ENCODE measurements at regions not wholly inside any gene's neighbourhood (a gene's known extent, or its start where the extent isn't known, plus 50 kb on each side); places are given as distances from the start of the nearest gene placed in this dataset.
A peak's percentile ranks its signal among the peaks of the same experiment; 100 is the strongest.

DNA sequence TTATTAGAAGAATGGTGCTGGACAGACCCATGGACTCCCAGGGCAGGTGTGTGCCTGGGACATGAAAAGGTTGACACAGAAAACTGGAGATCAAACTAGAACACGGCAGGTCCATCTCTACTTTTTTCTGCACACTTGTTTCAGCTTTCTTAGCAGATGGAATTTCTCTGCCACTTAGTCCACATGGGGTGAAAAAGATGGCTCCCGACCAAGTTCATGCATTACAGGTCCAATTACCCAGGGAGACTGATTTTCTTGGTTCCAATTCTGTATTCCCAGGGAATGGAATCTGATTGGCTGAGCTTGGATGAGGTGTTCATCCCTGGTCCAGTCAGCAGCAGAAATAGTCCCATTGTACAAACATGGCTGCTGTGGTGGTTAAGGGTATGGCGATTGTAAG, 238.9 kb upstream of the SRRM4 start:
- H3K4me3 ChIP-seq (ENCODE audit: low read length): no peak overlapping the region
- no peak for DNase-seq (ENCODE audit: low read depth, low spot score)

DNA sequence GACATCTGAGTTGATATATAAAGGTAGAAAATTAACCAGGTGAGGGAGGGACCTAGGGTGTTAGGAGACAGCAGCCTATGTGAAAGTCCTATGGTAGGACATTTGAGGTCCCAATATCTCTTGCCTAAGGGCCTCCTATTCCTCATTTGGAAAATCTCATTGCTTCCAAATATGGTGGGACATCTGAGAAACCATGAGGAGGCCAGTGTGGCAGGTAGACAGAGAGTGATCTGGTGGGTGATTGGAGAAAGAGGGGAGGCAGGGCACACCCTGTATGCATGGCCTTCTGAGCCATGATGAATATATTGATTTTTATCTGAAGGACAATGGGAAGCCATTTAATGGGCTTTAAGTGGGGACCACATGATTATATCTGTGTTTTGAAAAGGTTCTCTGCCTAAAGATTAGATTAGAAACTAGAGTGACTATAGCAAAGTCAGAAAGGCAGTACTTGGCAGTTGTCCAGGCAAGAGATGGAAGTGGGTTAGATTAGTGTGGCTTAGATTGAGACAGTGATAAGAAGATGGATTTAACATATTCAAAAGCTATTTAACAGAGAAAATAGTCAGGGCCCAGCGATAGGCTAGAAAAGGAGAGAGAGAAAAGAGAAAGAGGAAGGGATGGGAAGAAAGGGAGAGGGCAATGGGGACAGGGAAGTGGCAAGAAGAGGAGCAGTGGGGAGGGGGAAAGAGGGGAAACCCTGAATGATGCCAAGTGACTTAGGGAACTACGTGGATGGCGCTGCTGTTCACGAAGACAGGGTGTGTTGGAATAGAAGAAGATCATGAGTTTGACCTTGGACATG, 237.2 kb upstream of the SRRM4 start:
- no peak overlapping the region for H3K4me3 ChIP-seq (ENCODE audit: low read length)
- DNase-seq (ENCODE audit: low read depth, low spot score): peak; percentile 45

DNA sequence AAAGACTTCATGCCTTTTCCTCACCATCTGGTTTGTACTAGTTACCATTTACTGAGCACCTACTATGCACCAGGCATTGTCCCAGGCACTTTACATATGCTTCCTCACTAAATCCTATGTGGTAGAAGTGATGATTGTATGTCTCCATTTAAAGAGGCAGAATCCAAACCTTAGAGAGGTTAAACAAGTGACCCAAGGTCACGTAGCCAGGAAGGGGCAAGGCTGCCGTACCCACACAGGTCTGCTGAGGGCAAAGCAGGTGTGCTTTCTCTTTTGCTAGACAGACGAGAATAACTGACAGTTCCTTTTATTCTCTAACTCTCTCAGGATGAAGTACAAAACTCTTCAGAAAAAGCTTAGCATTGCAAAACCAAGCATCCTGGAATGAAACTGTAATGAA, 235.2 kb upstream of the SRRM4 start:
- no peak for DNase-seq (ENCODE audit: low read depth, low spot score)
- H3K4me3 ChIP-seq (ENCODE audit: low read length): no peak overlapping the region

DNA sequence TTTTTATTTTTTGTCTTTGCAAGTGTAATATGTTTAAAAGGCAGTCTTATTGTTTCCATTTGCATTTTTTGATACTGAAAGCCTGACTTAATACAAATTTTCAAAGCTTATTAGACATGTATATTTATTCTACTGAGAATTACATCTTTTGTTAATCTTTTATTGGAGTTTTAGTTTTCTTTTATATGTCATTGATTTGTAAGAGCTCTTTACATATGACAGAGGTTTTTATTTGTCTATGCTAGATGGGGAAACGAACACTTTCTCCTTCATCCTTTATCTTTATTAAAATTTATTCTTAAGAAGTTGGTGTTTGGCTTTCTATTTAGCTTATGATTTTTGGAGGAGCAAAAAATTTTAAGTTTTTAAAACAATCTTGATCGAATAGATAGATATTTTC, 234.4 kb upstream of the SRRM4 start:
- no peak for DNase-seq (ENCODE audit: low read depth, low spot score)

DNA sequence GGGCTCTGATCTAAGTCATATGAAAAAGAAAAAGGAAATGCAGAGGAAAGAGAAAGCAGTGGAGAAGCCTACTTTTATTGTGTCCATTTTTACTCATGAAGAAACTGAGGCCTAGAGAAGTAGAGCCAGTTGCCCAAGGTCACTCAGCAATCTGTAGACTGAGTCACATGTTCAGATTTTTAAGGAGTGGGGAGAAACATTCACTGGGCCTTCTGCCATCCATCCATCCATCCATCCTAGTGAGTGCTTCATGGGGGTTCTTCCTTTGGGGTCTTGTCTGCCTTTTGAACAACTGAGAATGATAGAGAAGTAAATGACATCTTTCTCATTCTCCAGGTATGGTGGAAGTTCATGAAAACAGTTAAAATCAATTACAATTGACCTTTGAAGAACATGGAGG, 233.6 kb upstream of the SRRM4 start:
- H3K4me3 ChIP-seq (ENCODE audit: low read length): no peak overlapping the region

More for the DNA sequence above, 234.4 kb upstream of the SRRM4 start:
- no peak overlapping the region for H3K4me3 ChIP-seq (ENCODE audit: low read length)

DNA sequence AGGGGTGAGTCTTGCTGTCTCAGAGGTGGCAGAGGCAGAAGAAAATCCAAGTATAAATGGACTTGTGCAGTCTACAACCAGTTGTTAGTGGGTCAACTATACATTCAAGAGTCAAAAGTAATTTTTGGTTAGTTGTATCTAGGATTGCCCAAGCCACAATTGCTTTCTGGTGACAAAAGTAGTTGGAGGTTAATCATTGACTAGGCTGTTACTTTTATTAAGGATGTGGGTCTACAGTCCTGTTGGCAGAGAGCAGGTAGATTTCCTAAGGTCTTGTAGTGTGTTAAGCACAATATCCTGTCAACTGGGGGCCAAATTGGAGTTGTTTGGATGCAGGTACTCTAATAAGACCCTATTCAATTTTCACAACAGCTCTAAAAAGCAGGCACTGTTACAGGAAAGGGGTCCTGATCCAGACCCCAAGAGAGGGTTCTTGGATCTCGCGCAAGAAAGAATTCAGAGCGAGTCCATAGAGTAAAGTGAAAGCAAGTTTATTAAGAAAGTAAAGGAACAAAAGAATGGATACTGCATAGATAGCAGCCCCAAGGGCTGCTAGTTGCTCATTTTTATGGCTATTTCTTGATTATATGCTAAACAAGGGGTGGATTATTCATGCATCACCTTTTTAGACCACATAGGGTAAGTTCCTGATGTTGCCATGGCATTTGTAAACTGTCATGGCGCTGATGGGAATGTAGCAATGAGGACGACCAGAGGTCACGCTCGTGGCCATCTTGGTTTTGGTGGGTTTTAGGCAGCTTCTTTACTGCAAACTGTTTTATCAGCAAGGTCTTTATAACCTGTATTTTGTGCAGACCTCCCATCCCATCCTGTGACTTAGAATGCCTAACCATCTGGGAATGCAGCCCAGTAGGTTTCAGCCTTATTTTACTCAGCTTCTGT, 232.6 kb upstream of the SRRM4 start:
- DNase-seq (ENCODE audit: low read depth, low spot score): no peak
- no peak overlapping the region for H3K4me3 ChIP-seq (ENCODE audit: low read length)

More for the DNA sequence above, 233.6 kb upstream of the SRRM4 start:
- DNase-seq (ENCODE audit: low read depth, low spot score): no peak

DNA sequence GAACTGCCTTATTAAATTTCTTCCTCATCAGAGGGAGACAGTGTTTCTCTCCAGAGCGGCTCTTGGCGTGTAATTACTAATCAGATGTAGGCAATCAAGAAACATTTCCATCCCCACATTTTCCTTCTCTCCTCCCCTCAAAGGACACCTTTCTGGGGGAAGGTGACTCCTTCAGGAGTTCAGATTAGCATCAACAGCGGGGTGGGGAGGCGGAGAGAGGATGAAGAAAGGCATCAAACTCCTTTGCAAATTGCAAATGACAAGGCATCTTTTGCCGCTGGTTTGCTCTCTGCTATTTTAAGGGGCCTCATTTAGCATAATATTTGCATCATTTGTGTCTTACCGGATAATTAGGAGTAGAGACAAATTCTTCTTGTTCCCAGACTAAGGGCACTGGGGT, 231.7 kb upstream of the SRRM4 start:
- no peak for DNase-seq (ENCODE audit: low read depth, low spot score)
- H3K4me3 ChIP-seq (ENCODE audit: low read length): no peak overlapping the region

DNA sequence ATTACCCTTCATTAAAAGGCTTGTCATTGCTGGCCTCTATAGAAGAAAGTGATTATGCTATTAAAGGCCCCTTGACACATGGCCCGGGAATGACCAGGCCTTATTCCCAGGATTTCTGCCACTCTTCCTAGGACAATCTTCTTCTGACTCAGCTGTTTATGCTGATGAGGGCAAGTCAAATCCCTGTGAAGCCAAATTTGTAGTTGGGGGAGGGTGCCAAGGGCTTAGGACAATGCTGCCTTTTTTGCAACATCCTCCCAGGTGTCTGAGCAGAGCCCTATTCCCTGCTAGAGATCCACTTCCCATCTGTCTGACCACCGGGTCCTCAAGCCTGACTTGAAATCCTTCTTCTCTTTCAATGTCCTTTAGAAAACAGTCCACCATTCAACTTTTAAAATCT, 230.7 kb upstream of the SRRM4 start:
- no peak for DNase-seq (ENCODE audit: low read depth, low spot score)
- H3K4me3 ChIP-seq (ENCODE audit: low read length): no peak overlapping the region

DNA sequence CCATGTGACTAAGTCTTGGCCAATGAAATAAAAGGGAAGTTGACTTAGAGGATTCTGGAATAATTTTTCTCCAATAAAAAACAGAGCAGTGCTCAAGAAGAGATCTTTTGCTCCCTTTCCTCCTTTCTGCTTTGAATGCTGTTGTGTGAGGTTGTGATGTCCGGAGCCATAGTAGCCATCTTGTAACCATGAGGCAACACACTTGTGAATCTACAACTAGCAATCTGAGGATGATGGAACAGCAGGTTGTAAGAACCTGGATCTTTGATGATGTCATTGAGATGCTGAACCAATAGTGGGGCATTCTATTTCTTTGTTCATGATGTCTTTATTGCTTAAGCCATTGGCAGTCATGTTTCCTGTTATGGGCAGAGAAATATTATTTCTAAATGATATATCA, 230.0 kb upstream of the SRRM4 start:
- DNase-seq (ENCODE audit: low read depth, low spot score): no peak
- H3K4me3 ChIP-seq (ENCODE audit: low read length): no peak overlapping the region

DNA sequence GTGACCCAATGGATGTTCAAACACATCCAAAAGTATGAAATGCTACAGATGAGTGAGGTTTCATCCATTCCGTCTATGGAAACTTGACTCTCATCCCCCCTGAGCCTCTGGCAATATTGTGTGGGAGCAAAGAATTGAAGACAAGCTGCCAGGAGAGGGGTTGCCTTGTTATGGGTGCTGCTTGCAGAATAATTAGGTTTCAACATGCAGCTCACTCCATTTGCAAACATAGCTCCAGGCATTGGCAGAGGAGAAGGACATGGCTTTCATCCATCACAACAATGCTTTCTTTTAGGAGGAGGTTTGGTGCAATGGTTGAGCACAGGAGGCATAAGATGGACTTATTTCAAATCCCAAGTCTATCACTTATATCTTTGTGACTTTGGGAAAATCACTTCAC, 220.7 kb upstream of the SRRM4 start:
- DNase-seq (ENCODE audit: low read depth, low spot score): no peak
- no peak overlapping the region for H3K4me3 ChIP-seq (ENCODE audit: low read length)

DNA sequence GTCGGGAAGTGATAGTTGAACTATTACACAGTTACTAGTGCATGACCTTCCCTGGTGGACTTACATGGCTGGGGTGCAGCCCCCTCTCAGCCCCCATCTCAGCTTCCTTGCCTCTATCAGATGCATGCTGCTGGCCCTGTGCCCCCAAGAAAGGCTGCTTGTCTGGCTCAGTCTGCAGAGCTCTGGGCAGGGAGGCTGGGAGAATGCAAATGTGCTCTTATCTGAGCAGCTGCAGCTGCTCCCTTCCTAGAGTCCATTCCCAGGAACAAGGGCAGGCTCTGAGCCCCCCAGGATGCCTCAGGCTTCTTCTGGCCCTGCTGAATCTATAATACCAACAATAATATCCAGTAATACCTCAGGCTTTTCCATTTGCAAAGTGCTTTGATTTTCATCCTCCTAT, 218.1 kb upstream of the SRRM4 start:
- no peak overlapping the region for H3K4me3 ChIP-seq (ENCODE audit: low read length)

DNA sequence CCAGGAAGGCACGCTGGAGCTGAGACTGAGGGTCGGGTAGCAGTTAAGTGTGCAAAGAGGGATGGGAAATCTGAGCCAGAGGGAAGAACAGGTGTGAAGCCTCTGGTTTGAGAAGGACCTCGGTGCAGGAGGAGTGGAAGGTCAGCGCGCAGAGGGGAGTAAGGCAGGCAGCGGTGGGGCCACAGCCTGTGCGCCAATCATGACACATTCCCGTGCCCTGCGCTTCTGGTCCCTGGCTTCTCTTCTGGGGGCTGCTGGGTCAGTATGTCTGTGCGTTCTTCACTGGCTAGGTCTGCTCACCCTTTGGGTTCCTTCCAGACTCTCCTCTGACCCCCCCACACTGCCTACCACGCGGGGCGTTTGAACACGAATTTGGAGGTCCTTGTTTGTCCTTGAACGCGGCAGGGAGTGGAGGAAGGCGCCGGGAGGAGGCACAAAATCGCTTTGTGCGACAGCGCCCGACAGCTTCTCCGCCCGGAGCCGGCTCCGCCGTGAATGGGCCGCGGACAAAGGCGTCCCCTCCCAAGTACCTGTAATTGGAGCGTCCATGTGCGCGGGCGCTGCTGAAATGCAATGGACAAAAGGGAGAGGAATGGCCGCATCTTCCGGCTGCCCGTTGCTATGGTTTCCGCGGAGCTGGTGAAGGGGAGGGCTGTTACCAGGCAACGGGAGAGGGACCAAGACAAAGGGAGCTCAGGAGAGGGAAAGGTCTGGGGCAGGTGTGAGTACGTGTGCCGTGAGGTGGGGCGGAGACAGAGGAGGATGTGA, 207.2 kb upstream of the SRRM4 start:
- H3K4me3 ChIP-seq (ENCODE audit: low read length): no peak overlapping the region
- no peak for DNase-seq (ENCODE audit: low read depth, low spot score)

More for the DNA sequence above, 218.1 kb upstream of the SRRM4 start:
- DNase-seq (ENCODE audit: low read depth, low spot score): no peak

DNA sequence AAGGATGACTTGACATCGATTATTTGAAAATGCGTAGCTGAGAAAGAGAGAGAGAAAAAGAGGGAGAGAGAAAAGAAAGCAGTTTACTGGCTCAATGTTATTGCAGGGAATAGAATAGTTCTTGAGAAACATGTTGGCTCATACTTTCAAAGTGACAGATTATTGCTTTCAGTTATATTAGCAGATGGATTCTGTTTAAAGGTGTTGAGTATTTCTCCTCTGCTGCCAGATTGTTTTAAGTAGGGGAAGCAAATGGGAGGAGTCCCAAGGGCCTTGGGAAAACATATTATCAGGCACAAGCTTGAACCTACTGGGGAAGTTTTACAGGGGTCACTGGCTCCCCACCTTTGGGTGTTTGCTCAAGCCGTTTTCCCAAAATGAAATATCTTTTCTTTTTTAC, 203.8 kb upstream of the SRRM4 start:
- H3K4me3 ChIP-seq (ENCODE audit: low read length): no peak overlapping the region
- no peak for DNase-seq (ENCODE audit: low read depth, low spot score)

DNA sequence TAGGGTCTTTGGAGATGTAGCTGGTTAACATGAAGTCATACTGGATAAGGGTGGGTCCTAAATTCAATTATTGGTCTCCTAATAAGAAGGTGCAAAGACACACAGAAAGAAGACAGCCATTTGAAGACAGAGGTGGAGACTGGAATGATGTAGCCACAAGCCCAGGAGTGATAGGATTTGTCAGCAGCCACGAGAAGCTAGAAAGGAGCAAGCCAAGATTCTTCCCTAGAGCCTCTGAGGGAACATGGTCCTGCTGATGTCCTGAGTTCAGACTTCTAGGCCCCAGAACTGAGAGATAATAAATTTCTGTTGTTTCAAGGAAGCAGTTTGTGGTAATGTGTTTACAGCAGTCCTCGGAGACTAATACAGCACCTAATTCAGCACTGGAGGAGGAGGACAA, 203.3 kb upstream of the SRRM4 start:
- DNase-seq (ENCODE audit: low read depth, low spot score): no peak
- no peak overlapping the region for H3K4me3 ChIP-seq (ENCODE audit: low read length)

DNA sequence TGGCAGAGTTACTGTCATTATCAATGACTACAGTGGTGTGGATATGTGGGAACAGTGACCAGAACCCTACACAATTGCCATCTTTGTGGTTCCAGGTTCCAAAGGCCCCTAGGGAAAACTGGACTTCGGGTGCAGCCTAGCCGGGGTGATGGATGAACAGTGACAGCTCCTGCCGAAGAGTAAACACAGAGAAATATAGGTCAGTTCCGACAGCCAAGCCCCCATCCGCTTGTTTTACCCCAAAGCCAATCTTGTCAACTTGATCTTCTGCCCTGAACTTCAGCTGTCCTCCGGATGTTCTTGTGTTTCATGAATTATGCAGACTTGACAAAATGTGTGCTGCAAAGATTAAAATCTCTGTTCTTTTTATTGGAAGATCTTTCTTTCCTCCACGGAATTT, 200.4 kb upstream of the SRRM4 start:
- no peak for DNase-seq (ENCODE audit: low read depth, low spot score)
- H3K4me3 ChIP-seq (ENCODE audit: low read length): no peak overlapping the region

DNA sequence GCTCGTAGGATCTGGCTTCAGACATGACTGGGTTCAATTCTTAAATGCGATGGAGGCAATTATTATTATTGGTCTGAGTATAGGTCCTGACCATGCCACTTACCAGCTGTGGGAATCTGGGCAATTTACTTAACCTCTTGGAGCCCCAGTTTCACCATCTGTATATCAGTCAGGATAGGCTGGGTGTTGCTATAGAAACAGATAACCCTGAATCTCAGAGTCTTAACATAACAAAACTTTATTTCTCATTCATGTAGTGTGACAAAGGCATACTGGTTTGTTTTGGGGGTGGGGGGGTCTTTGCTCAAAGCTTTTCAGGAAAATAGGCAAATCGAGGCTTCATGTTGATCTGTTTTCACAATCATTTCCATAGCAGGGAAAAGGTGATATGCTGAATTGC, 199.6 kb upstream of the SRRM4 start:
- no peak for DNase-seq (ENCODE audit: low read depth, low spot score)
- H3K4me3 ChIP-seq (ENCODE audit: low read length): no peak overlapping the region

DNA sequence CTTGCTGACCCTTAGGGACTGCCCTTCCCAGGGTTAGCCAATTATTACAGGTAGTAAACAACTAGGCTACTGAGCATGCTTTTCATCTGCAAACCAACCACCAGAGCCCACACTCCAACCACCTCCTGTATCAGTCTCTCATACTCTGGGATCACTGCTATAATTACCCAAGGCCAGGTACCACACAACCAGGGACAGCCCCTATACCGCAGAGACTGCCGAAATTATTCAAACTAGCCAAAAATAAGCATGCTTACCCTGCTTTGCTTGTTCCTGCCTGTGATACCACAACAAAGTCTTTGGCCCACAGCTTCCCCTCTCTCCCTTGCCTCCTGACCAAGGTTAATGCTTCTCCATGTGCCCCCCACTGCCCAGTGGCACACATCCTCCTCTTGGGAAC, 197.6 kb upstream of the SRRM4 start:
- no peak overlapping the region for H3K4me3 ChIP-seq (ENCODE audit: low read length)

DNA sequence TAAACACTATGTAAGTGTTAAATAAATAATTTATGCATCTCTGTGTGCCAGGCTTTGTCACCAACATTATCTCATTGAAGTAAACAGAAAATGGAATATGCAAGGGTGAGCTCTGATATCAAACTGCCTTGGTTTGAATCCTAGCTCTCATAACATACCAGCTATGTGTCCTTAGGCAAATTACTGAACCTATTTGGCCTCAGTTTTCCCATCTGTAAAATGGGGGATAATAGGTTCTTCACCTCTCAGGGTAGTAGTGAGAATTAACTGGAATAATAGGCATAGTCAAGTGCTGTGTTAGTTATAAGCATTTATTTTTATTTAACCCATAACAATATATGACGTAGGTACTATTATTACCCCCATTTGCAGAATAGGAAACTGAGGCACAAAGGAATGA, 190.8 kb upstream of the SRRM4 start:
- H3K4me3 ChIP-seq (ENCODE audit: low read length): no peak overlapping the region

More for the DNA sequence above, 197.6 kb upstream of the SRRM4 start:
- no peak for DNase-seq (ENCODE audit: low read depth, low spot score)

DNA sequence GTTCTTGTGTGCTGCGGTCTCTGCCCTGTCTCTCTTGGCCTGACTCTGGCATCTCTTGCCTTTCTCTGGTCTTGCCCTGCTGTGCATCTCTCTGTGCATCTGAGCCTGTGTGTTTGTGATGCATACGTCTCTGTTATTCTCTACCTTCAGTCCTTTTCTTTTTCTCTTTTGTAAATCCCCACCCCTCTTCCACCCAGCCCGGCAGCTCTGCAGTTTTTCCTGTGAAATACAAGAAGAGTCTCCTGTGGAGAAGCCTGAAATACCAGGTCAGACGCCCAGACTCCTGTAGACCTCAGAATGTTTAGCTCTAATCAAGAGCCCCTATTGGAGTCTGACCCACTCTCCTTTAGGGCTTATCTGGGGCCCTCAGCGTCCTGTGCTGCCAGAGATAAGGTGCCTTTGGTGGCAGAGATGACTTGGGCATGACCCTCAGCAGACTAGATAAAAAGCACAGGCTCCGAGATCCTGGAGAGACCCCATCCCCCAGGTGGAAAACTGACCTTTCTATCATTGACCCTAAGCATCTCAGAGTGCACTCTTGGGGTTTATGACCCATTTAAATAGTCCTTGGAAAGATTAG, 167.5 kb upstream of the SRRM4 start:
- DNase-seq (ENCODE audit: low read depth, low spot score): no peak
- no peak overlapping the region for H3K4me3 ChIP-seq (ENCODE audit: low read length)

More for the DNA sequence above, 190.8 kb upstream of the SRRM4 start:
- DNase-seq (ENCODE audit: low read depth, low spot score): no peak

Measured in Jurkat, Clone E6-1 (cell line).